Left ventricle myocardium inferior (tissue), 1 donor: ENCODE measurements at regions not wholly inside any gene's neighbourhood (a gene's known extent, or its start where the extent isn't known, plus 50 kb on each side); places are given as distances from the start of the nearest gene placed in this dataset.

ENCODE experiments used
- DNase-seq: peaks from one replicate; pipeline ENCODE4 v3.0.0-alpha.2; 2020
- H3K27ac ChIP-seq: fragments of 200-600 bp; replicated peaks from 2 replicates; pipeline ENCODE4 v1.8.0; 2021
- H3K27me3 ChIP-seq: fragments of 200-600 bp; 2 replicates; pipeline ENCODE4 v1.8.0; 2021; ENCODE audit warnings: low read depth
- H3K36me3 ChIP-seq: fragments of 200-600 bp; 2 replicates; pipeline ENCODE4 v1.8.0; 2021
- H3K4me1 ChIP-seq: fragments of 200-600 bp; 2 replicates; pipeline ENCODE4 v1.8.0; 2021
- H3K4me3 ChIP-seq: fragments of 200-600 bp; 2 replicates; pipeline ENCODE4 v1.8.0; 2021; ENCODE audit warnings: mild to moderate bottlenecking, moderate library complexity
- H3K9me3 ChIP-seq: fragments of 200-600 bp; replicated peaks from 2 replicates; pipeline ENCODE4 v1.8.0; 2021
- CTCF ChIP-seq: fragments of 200-600 bp; IDR thresholded peaks from 2 replicates; pipeline ENCODE4 v1.8.0; 2021; ENCODE audit warnings: antibody characterized with exemption, mild to moderate bottlenecking, borderline replicate concordance
- intact Hi-C: fragments of 100-400 bp; cut with micrococcal nuclease; formaldehyde crosslinking; loops from one replicate; pipeline ENCODE4 v1.11.0; 2022
- donor health status: DM: no; HTN: yes; CAD: no; lungs with severe emphysema.

DNA sequence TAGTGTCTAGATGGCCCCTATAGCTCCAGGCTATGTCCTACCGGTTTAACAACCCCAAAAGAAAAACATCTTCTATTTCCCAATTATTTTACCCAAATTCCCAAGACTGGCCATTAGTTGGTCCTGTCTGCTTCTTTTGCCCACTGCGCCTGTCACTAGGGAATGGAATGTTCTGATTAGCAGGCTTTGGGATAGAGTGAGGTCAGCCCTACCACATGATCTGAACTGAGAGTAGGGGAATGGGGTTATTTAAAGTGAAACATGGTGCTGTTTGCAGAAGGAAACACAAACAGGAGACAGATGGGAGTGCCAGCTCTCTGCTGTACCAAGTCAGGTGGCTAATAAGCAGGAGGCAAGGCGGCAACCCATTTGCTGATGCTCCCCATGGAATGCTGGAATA, 635.6 kb upstream of the CFAP20DC start:
- DNase-seq = no peak
- TF ChIP-seq CTCF = no peak
- H3K27me3 ChIP-seq = no peaks in the 10 kb centered on the region
- H3K4me1 ChIP-seq = peaks cover 7% of the 10 kb centered on the region
- no peak overlapping the region for H3K4me3 ChIP-seq
- no peak overlapping the region for H3K27ac ChIP-seq
- no peaks in the 10 kb centered on the region for H3K36me3 ChIP-seq
- intact Hi-C loops = no loop called here
- no peaks in the 10 kb centered on the region for H3K9me3 ChIP-seq

DNA sequence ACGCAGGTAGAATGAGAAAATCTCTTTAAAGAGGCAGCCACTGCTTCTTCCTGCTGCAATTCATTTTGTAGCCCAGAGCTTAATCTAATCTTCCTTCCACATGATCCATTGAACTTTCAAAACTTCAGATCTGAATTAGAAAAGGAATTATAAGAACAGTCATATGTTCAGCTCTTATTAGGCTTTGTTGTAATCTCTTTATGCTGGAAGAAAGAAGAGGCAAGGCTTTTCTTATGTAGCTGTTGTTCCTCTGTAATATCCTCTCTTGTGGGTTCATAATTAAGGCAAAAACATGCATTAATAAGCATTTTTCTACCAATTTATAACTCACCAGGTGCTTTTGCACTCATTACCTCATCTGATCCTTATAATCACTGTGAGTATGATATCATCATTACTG, 634.9 kb upstream of the CFAP20DC start:
- Histone ChIP-seq H3K4me1 (peaks cover 7% of the 10 kb centered on the region), H3K9me3 (no peaks in the 10 kb centered on the region), H3K36me3 (no peaks in the 10 kb centered on the region), H3K27ac (no peak overlapping the region), H3K4me3 (no peak overlapping the region), H3K27me3 (no peaks in the 10 kb centered on the region)
- no peak for DNase-seq
- no peak for TF ChIP-seq CTCF
- intact Hi-C loops = no loop called here

- intact Hi-C loops = no loop called here
- TF ChIP-seq CTCF = no peak
- Histone ChIP-seq H3K36me3 (no peaks in the 10 kb centered on the region), H3K27ac (no peak overlapping the region), H3K27me3 (no peaks in the 10 kb centered on the region), H3K4me1 (peaks cover 7% of the 10 kb centered on the region), H3K4me3 (no peak overlapping the region), H3K9me3 (no peaks in the 10 kb centered on the region)
- DNase-seq = no peak
These were observed 631.1 kb upstream of the CFAP20DC start for GRCh38 chr3:59680919-59681318.

- Histone ChIP-seq H3K4me1 (no peaks in the 10 kb centered on the region), H3K27ac (no peak overlapping the region), H3K9me3 (no peaks in the 10 kb centered on the region), H3K36me3 (no peaks in the 10 kb centered on the region), H3K4me3 (no peak overlapping the region), H3K27me3 (no peaks in the 10 kb centered on the region)
- no peak for DNase-seq
- no peak for TF ChIP-seq CTCF
- intact Hi-C loops = no loop called here
These were observed 628.2 kb upstream of the CFAP20DC start for GRCh38 chr3:59677747-59678702.

GRCh38 chr3:59675495-59675894, 625.7 kb upstream of the CFAP20DC start:
- Histone ChIP-seq H3K27me3 (no peaks in the 10 kb centered on the region), H3K27ac (no peak overlapping the region), H3K9me3 (no peaks in the 10 kb centered on the region), H3K36me3 (no peaks in the 10 kb centered on the region), H3K4me3 (no peak overlapping the region), H3K4me1 (no peaks in the 10 kb centered on the region)
- DNase-seq = no peak
- no peak for TF ChIP-seq CTCF
- intact Hi-C loops = no loop called here
